B cell (primary cell): ENCODE measurements at regions not wholly inside any gene's neighbourhood (a gene's known extent, or its start where the extent isn't known, plus 50 kb on each side); places are given as distances from the start of the nearest gene placed in this dataset.

ENCODE experiments used
- ATAC-seq: fragments of 200-7000 bp; cut with Tn5 transposase; one replicate; pipeline ENCODE4 v1.10.0; 2021; ENCODE audit warnings: low read depth, mild to moderate bottlenecking, moderate number of reproducible peaks, moderate library complexity
- CTCF ChIA-PET: fragments of 350-600 bp; sonication (Branson Sonifier 250); formaldehyde crosslinking; loops from one replicate; lab custom pipeline; 2021; ENCODE audit warnings: antibody characterized with exemption, inconsistent platforms; lab: Charles Lee
- POLR2A ChIA-PET: fragments of 350-600 bp; sonication (Branson Sonifier 250); formaldehyde crosslinking; loops from one replicate; lab custom pipeline; 2021; ENCODE audit warnings: antibody characterized with exemption; lab: Charles Lee
- DNase-seq: peaks from one replicate; pipeline ENCODE4 v3.0.0; 2013
- H2AFZ ChIP-seq: 2 replicates; pipeline ENCODE4 v1.6.1; 2012; ENCODE audit warnings: mild to moderate bottlenecking, low read depth, low read length; ENCODE audit not compliant: insufficient read depth, poor library complexity, severe bottlenecking
- H3K27ac ChIP-seq, 2 donors: 1 replicate in 1 of 2; 2 replicates in 1 of 2; pipeline ENCODE4 v1.5.1; 2012 to 2013; ENCODE audit warnings: low read length in 2 of 2, mild to moderate bottlenecking in 2 of 2, moderate library complexity in 1 of 2
- H3K27me3 ChIP-seq, 4 experiments: fragments of 200-600 bp in 1 of 4; sonication (generic) in 1 of 4; replicated peaks in 1 of 4; 1 replicate in 2 of 4; 2 replicates in 2 of 4; pipeline versions ENCODE4 v1.6.1 to v1.7.0; 2013 to 2016; ENCODE audit warnings: low read length in 3 of 4, mild to moderate bottlenecking in 2 of 4, mixed read lengths in 1 of 4, moderate library complexity in 1 of 4; ENCODE audit not compliant: insufficient read depth in 4 of 4, control insufficient read depth in 3 of 4; ENCODE audit errors: control extremely low read depth in 1 of 4
- H3K36me3 ChIP-seq, 2 experiments: replicated peaks in 1 of 2; 1 replicate in 1 of 2; 2 replicates in 1 of 2; pipeline versions ENCODE4 v1.6.1 to v1.7.1; 2013; ENCODE audit warnings: low read length in 1 of 2; ENCODE audit not compliant: insufficient read depth in 2 of 2, control insufficient read depth in 1 of 2; ENCODE audit errors: control extremely low read depth in 1 of 2, extremely low read depth in 1 of 2
- H3K4me1 ChIP-seq, 2 donors: fragments of 200-600 bp in 1 of 2; sonication (generic) in 1 of 2; 1 replicate in 1 of 2; 2 replicates in 1 of 2; pipeline versions ENCODE4 v1.5.1 to v1.6.1; 2013 to 2017; ENCODE audit warnings: low read length in 2 of 2; ENCODE audit not compliant: control insufficient read depth in 2 of 2, insufficient read depth in 2 of 2
- H3K4me2 ChIP-seq: replicated peaks from 2 replicates; pipeline ENCODE3; 2012; ENCODE audit warnings: mild to moderate bottlenecking, low read depth, low read length; ENCODE audit not compliant: poor library complexity, severe bottlenecking
- H3K4me3 ChIP-seq, 5 experiments: fragments of 200-600 bp in 1 of 5; sonication (generic) in 1 of 5; 1 replicate in 3 of 5; 2 replicates in 2 of 5; pipeline versions ENCODE4 v1.5.1 to v1.7.0; 2011 to 2016; ENCODE audit warnings: low read length in 4 of 5, mild to moderate bottlenecking in 4 of 5, low read depth in 2 of 5, control low read depth in 1 of 5, moderate library complexity in 1 of 5; ENCODE audit not compliant: insufficient read depth in 1 of 5; ENCODE audit errors: control extremely low read depth in 1 of 5, extremely low read depth in 1 of 5
- H3K79me2 ChIP-seq: fragments of 200-600 bp; sonication (generic); one replicate; pipeline ENCODE4 v1.6.0; 2016; ENCODE audit warnings: low read length; ENCODE audit not compliant: control insufficient read depth, insufficient read depth
- H3K9ac ChIP-seq: fragments of 200-600 bp; sonication (generic); 2 replicates; pipeline ENCODE4 v1.6.1; 2017; ENCODE audit warnings: mild to moderate bottlenecking, low read length, moderate library complexity
- H3K9me3 ChIP-seq, 3 donors: one replicate each; pipeline versions ENCODE4 v1.6.1 to v1.7.1; 2013; ENCODE audit warnings: low read length in 2 of 3; ENCODE audit not compliant: control insufficient read depth in 2 of 3, insufficient read depth in 1 of 3; ENCODE audit errors: control extremely low read depth in 1 of 3
- H4K20me1 ChIP-seq: 2 replicates; pipeline ENCODE4 v1.6.0; 2012; ENCODE audit warnings: mild to moderate bottlenecking, low read length; ENCODE audit not compliant: insufficient read depth, control insufficient read depth, poor library complexity, severe bottlenecking
- H3K27ac Mint-ChIP-seq: one replicate; pipeline ENCODE4 v1.8.0; 2021; ENCODE audit warnings: mixed read lengths
- H3K27me3 Mint-ChIP-seq: one replicate; pipeline ENCODE4 v1.8.0; 2021; ENCODE audit warnings: mixed read lengths
- H3K4me1 Mint-ChIP-seq: one replicate; pipeline ENCODE4 v1.8.0; 2021; ENCODE audit warnings: mixed read lengths
- H3K4me3 Mint-ChIP-seq: one replicate; pipeline ENCODE4 v1.8.0; 2021; ENCODE audit warnings: mixed read lengths
- H3K9me3 Mint-ChIP-seq: one replicate; pipeline ENCODE4 v1.8.0; 2022; ENCODE audit warnings: mixed read lengths; ENCODE audit not compliant: insufficient read depth
- CTCF ChIP-seq: fragments of 200-600 bp; IDR thresholded peaks from one replicate; pipeline ENCODE4 v1.8.0; 2022; ENCODE audit warnings: antibody characterized with exemption, mild to moderate bottlenecking
- EZH2 ChIP-seq: IDR thresholded peaks from 2 replicates; pipeline ENCODE4 v1.6.1; 2012; ENCODE audit warnings: borderline replicate concordance, low read depth, mild to moderate bottlenecking, moderate library complexity, low read length; ENCODE audit not compliant: insufficient read depth, poor library complexity, severe bottlenecking
- WGBS: methylation state at CpG from one replicate; pipeline ENCODE4 v1.1.5; 2013; ENCODE audit warnings: missing lambda C conversion rate; ENCODE audit not compliant: insufficient coverage; 5-methylcytosine and 5-hydroxymethylcytosine counted together
- intact Hi-C: fragments of 100-400 bp; cut with micrococcal nuclease; formaldehyde crosslinking; loops from one replicate; pipeline ENCODE4 v1.10.0; 2022

GRCh38 chr11:45722144-45722543 lies 56.7 kb upstream of the CHST1 start:
- H3K9me3 Mint-ChIP-seq: no peaks in the 10 kb centered on the region
- Histone ChIP-seq H3K79me2 (no peaks in the 10 kb centered on the region), H3K4me1 (no peaks in the 10 kb centered on the region), H3K9ac (no peak overlapping the region), H3K27me3 (peaks cover 0 to 2% (median 0%) of the 10 kb centered on the region in 4 experiments), H2AFZ (no peak overlapping the region), H4K20me1 (no peaks in the 10 kb centered on the region), H3K27ac (no peak overlapping the region), H3K4me3 (no peak overlapping the region), H3K4me2 (no peak overlapping the region), H3K9me3 (no peaks in the 10 kb centered on the region), H3K36me3 (no peaks in the 10 kb centered on the region)
- ChIA-PET POLR2A (no interaction called here), CTCF (no interaction called here)
- ATAC-seq (no peak), DNase-seq (no peak)
- H3K27me3 Mint-ChIP-seq: peaks cover 31% of the 10 kb centered on the region
- H3K4me3 Mint-ChIP-seq: no peak overlapping the region
- WGBS: 82% methylated on average over 11 of the region's 13 CpGs
- H3K4me1 Mint-ChIP-seq: no peaks in the 10 kb centered on the region
- TF ChIP-seq EZH2: no peak
- no peak for TF ChIP-seq CTCF
- intact Hi-C loops: no loop called here
- H3K27ac Mint-ChIP-seq: no peak overlapping the region

GRCh38 chr11:45717526-45717925 lies 52.1 kb upstream of the CHST1 start:
- H3K27me3 ChIP-seq: peaks cover 0 to 23% (median 4%) of the 10 kb centered on the region in 4 experiments
- no peak overlapping the region for H3K4me3 Mint-ChIP-seq
- no peaks in the 10 kb centered on the region for H4K20me1 ChIP-seq
- no peaks in the 10 kb centered on the region for H3K9me3 Mint-ChIP-seq
- H2AFZ ChIP-seq: no peak overlapping the region
- POLR2A ChIA-PET: no interaction called here
- no peaks in the 10 kb centered on the region for H3K4me1 ChIP-seq
- no peak overlapping the region for H3K4me2 ChIP-seq
- CTCF ChIA-PET: no interaction called here
- ATAC-seq (no peak), DNase-seq (no peak)
- no peak overlapping the region for H3K27ac ChIP-seq
- no peak overlapping the region for H3K9ac ChIP-seq
- H3K4me1 Mint-ChIP-seq: no peaks in the 10 kb centered on the region
- H3K36me3 ChIP-seq: no peaks in the 10 kb centered on the region
- H3K79me2 ChIP-seq: no peaks in the 10 kb centered on the region
- H3K4me3 ChIP-seq: no peak overlapping the region
- peaks cover 30% of the 10 kb centered on the region for H3K27me3 Mint-ChIP-seq
- TF ChIP-seq CTCF (no peak), EZH2 (no peak)
- intact Hi-C loops: no loop called here
- H3K9me3 ChIP-seq: no peaks in the 10 kb centered on the region
- 84% methylated on average over 5 of the region's 8 CpGs for WGBS
- no peak overlapping the region for H3K27ac Mint-ChIP-seq
